Loucy (cell line): ENCODE measurements at regions not wholly inside any gene's neighbourhood (a gene's known extent, or its start where the extent isn't known, plus 50 kb on each side); places are given as distances from the start of the nearest gene placed in this dataset.

ENCODE experiments used
- CTCF ChIP-seq: fragments of 200-600 bp; sonication (generic); conservative IDR thresholded peaks from 2 replicates; pipeline ENCODE4 v1.5.1; 2014; ENCODE audit warnings: mild to moderate bottlenecking, antibody characterized with exemption, low read length
- EZH2phosphoT487 ChIP-seq: fragments of 200-600 bp; IDR thresholded peaks from 2 replicates; pipeline ENCODE4 v1.6.1; 2018; ENCODE audit warnings: antibody characterized with exemption, mild to moderate bottlenecking, moderate library complexity, borderline replicate concordance

GRCh38 chr22:27120036-27120435 lies 462.6 kb downstream of the MIAT start:
- TF ChIP-seq CTCF (no peak), EZH2phosphoT487 (no peak)
